Tibial nerve (tissue), 4 donors: ENCODE measurements at regions not wholly inside any gene's neighbourhood (a gene's known extent, or its start where the extent isn't known, plus 50 kb on each side); places are given as distances from the start of the nearest gene placed in this dataset.

Experiments used
- DNase-seq, 2 donors: peaks; one replicate each; pipeline ENCODE4 v3.0.0-alpha.2; 2019; ENCODE audit warnings: low spot score in 2 of 2
- H3K27ac ChIP-seq, 4 donors: fragments of 200-600 bp; sonication (generic) in 3 of 4; one replicate each; pipeline ENCODE4 v1.5.1; 2017 to 2019; ENCODE audit warnings: mild to moderate bottlenecking in 1 of 4
- H3K27me3 ChIP-seq, 2 donors: fragments of 200-600 bp; sonication (generic) in 1 of 2; one replicate each; pipeline versions ENCODE4 v1.5.1 to v1.6.0; 2017 to 2019
- H3K36me3 ChIP-seq, 3 donors: fragments of 200-600 bp; sonication (generic); one replicate each; pipeline ENCODE4 v1.5.1; 2018 to 2019
- H3K4me1 ChIP-seq, 4 donors: fragments of 200-600 bp; sonication (generic) in 3 of 4; one replicate each; pipeline ENCODE4 v1.5.1; 2017 to 2019
- H3K4me3 ChIP-seq, 4 donors: fragments of 200-600 bp; sonication (generic) in 3 of 4; one replicate each; pipeline ENCODE4 v1.5.1; 2017 to 2019; ENCODE audit warnings: mild to moderate bottlenecking in 1 of 4, moderate library complexity in 1 of 4
- H3K9me3 ChIP-seq, 4 donors: fragments of 200-600 bp; sonication (generic) in 3 of 4; one replicate each; pipeline ENCODE4 v1.5.1; 2017 to 2019
- CTCF ChIP-seq, 5 experiments: fragments of 200-600 bp in 3 of 5; fragments of 450-650 bp in 2 of 5; sonication (generic) in 3 of 5; IDR thresholded peaks; one replicate each; pipeline ENCODE4 v1.5.1; 2016 to 2019; ENCODE audit warnings: antibody characterized with exemption in 5 of 5, mild to moderate bottlenecking in 3 of 5, moderate library complexity in 2 of 5
- EP300 ChIP-seq, 2 donors: sonication (generic); formaldehyde crosslinking; IDR thresholded peaks; one replicate each; pipeline ENCODE4 v1.6.1; 2017; ENCODE audit warnings: antibody characterized with exemption in 2 of 2, mild to moderate bottlenecking in 1 of 2
- POLR2A ChIP-seq, 2 donors: fragments of 450-650 bp; IDR thresholded peaks; one replicate each; pipeline ENCODE4 v1.6.1; 2017; ENCODE audit warnings: antibody characterized with exemption in 2 of 2, mild to moderate bottlenecking in 2 of 2, moderate library complexity in 2 of 2
- WGBS, 2 donors: methylation state at CpG; one replicate each; pipeline ENCODE4 v1.1.5; 2018; 5-methylcytosine and 5-hydroxymethylcytosine counted together

- H3K27me3 ChIP-seq: no peaks in the 10 kb centered on the region
- TF ChIP-seq CTCF (IDR thresholded peaks at IDR 0.05): no peak
- no peak for TF ChIP-seq EP300 (IDR thresholded peaks at IDR 0.05)
- TF ChIP-seq POLR2A (IDR thresholded peaks at IDR 0.05): no peak
- H3K36me3 ChIP-seq: peaks cover 0 to 10% (median 0%) of the 10 kb centered on the region in 3 donors
- no peaks in the 10 kb centered on the region for H3K4me1 ChIP-seq
- DNase-seq: no peak
- WGBS, 2 donors: 77 to 92% methylated on average over 8 of the region's 8 CpGs
- H3K27ac ChIP-seq: no peak overlapping the region
- H3K9me3 ChIP-seq: peaks cover 0 to 4% (median 0%) of the 10 kb centered on the region in 4 donors
- no peak overlapping the region for H3K4me3 ChIP-seq
Measured at GRCh38 chr4:24672880-24673279, 88.5 kb upstream of the DHX15 start.

GRCh38 chr4:24674279-24674678, 89.9 kb upstream of the DHX15 start:
- no peaks in the 10 kb centered on the region for H3K27me3 ChIP-seq
- 88 to 89% methylated on average over 2 of the region's 2 CpGs for WGBS, 2 donors
- H3K4me1 ChIP-seq: no peaks in the 10 kb centered on the region
- H3K9me3 ChIP-seq: peaks cover 0 to 4% (median 0%) of the 10 kb centered on the region in 4 donors
- no peak overlapping the region for H3K27ac ChIP-seq
- no peak overlapping the region for H3K4me3 ChIP-seq
- TF ChIP-seq EP300 (IDR thresholded peaks at IDR 0.05): no peak
- TF ChIP-seq POLR2A (IDR thresholded peaks at IDR 0.05): no peak
- TF ChIP-seq CTCF (IDR thresholded peaks at IDR 0.05): no peak
- no peak for DNase-seq
- H3K36me3 ChIP-seq: peaks cover 0 to 10% (median 0%) of the 10 kb centered on the region in 3 donors

- peaks cover 0 to 4% (median 0%) of the 10 kb centered on the region in 3 donors for H3K36me3 ChIP-seq
- DNase-seq: no peak
Measured at GRCh38 chr4:24675721-24676389, 91.5 kb upstream of the DHX15 start.

GRCh38 chr4:24677909-24678308, 93.6 kb upstream of the DHX15 start:
- Histone ChIP-seq H3K27ac (no peak overlapping the region), H3K27me3 (no peaks in the 10 kb centered on the region), H3K9me3 (peaks cover 0 to 4% (median 0%) of the 10 kb centered on the region in 4 donors), H3K36me3 (no peaks in the 10 kb centered on the region), H3K4me3 (no peak overlapping the region), H3K4me1 (no peaks in the 10 kb centered on the region)
- TF ChIP-seq POLR2A (IDR thresholded peaks at IDR 0.05): no peak
- TF ChIP-seq EP300 (IDR thresholded peaks at IDR 0.05): no peak
- no peak for TF ChIP-seq CTCF (IDR thresholded peaks at IDR 0.05)
- DNase-seq: no peak
- WGBS, 2 donors: 59 to 62% methylated on average over 4 of the region's 4 CpGs

More at GRCh38 chr4:24675721-24676389, 91.5 kb upstream of the DHX15 start:
- H3K27ac ChIP-seq: no peak overlapping the region
- peaks cover 0 to 4% (median 0%) of the 10 kb centered on the region in 4 donors for H3K9me3 ChIP-seq
- 73 to 75% methylated on average over 2 of the region's 2 CpGs for WGBS, 2 donors
- no peaks in the 10 kb centered on the region for H3K27me3 ChIP-seq
- TF ChIP-seq POLR2A (IDR thresholded peaks at IDR 0.05) (no peak), EP300 (IDR thresholded peaks at IDR 0.05) (no peak), CTCF (IDR thresholded peaks at IDR 0.05) (no peak)
- H3K4me1 ChIP-seq: no peaks in the 10 kb centered on the region
- no peak overlapping the region for H3K4me3 ChIP-seq

- Histone ChIP-seq H3K4me3 (no peak overlapping the region), H3K27ac (no peak overlapping the region), H3K27me3 (no peaks in the 10 kb centered on the region), H3K36me3 (no peaks in the 10 kb centered on the region), H3K4me1 (no peaks in the 10 kb centered on the region), H3K9me3 (peaks cover 0 to 3% (median 0%) of the 10 kb centered on the region in 4 donors)
- WGBS, 2 donors: 59 to 65% methylated on average over 9 of the region's 9 CpGs
- no peak for DNase-seq
- TF ChIP-seq POLR2A (IDR thresholded peaks at IDR 0.05) (no peak), EP300 (IDR thresholded peaks at IDR 0.05) (no peak), CTCF (IDR thresholded peaks at IDR 0.05) (no peak)
Measured at GRCh38 chr4:24680746-24681448, 96.5 kb upstream of the DHX15 start.
